Chondrocyte (in vitro differentiated cells): ENCODE measurements at regions not wholly inside any gene's neighbourhood (a gene's known extent, or its start where the extent isn't known, plus 50 kb on each side); places are given as distances from the start of the nearest gene placed in this dataset.

ENCODE experiments used
- DNase-seq: peaks from one replicate; pipeline ENCODE4 v3.0.0; 2021; ENCODE audit warnings: mixed read lengths, low spot score
- H3K27ac Mint-ChIP-seq: one replicate; pipeline ENCODE4 v1.8.0; 2021; ENCODE audit warnings: mild to moderate bottlenecking, moderate library complexity, mixed read lengths; ENCODE audit not compliant: unreplicated experiment
- H3K27me3 Mint-ChIP-seq: 2 replicates; pipeline ENCODE4 v1.8.0; 2021; ENCODE audit warnings: low read depth, mixed read lengths
- H3K36me3 Mint-ChIP-seq: 2 replicates; pipeline ENCODE4 v1.8.0; 2021; ENCODE audit warnings: low read depth, mixed read lengths
- H3K4me1 Mint-ChIP-seq: 2 replicates; pipeline ENCODE4 v1.8.0; 2021; ENCODE audit warnings: low read depth, mild to moderate bottlenecking, mixed read lengths
- H3K4me3 Mint-ChIP-seq: one replicate; pipeline ENCODE4 v1.8.0; 2021; ENCODE audit warnings: mild to moderate bottlenecking, moderate library complexity, mixed read lengths; ENCODE audit not compliant: unreplicated experiment
- H3K9me3 Mint-ChIP-seq: 2 replicates; pipeline ENCODE4 v1.8.0; 2021; ENCODE audit warnings: low read depth, mixed read lengths
- TF ChIP-seq, protein P1 (sequence below): fragments of 200-600 bp; sonication (generic); IDR thresholded peaks from 2 replicates; pipeline ENCODE4 v1.5.0; 2021; ENCODE audit warnings: antibody characterized with exemption, mild to moderate bottlenecking, moderate library complexity

DNA sequence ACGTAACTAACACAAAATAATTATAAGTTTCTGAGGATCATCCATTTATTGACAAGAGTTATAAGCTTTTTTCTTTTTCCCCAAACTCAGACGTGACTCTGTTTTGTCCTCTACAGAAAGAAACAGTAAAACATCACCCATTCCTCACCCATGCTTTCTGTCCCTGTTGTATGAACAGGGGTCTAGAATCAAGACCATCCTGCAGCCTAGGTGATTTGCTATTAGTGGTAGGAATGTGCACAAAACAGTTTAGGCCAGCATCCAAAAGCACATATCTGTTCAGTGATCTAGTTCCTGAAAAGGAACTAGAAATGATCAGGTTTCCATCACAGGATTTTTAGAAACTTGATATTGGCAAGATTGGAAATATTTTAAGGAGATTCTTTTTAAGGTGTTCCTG, 527.6 kb downstream of the SOX2 start:
- TF ChIP-seq, protein P1, sequence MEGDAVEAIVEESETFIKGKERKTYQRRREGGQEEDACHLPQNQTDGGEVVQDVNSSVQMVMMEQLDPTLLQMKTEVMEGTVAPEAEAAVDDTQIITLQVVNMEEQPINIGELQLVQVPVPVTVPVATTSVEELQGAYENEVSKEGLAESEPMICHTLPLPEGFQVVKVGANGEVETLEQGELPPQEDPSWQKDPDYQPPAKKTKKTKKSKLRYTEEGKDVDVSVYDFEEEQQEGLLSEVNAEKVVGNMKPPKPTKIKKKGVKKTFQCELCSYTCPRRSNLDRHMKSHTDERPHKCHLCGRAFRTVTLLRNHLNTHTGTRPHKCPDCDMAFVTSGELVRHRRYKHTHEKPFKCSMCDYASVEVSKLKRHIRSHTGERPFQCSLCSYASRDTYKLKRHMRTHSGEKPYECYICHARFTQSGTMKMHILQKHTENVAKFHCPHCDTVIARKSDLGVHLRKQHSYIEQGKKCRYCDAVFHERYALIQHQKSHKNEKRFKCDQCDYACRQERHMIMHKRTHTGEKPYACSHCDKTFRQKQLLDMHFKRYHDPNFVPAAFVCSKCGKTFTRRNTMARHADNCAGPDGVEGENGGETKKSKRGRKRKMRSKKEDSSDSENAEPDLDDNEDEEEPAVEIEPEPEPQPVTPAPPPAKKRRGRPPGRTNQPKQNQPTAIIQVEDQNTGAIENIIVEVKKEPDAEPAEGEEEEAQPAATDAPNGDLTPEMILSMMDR: peak; percentile 6
- Mint-ChIP-seq H3K36me3 (no peaks in the 10 kb centered on the region), H3K9me3 (no peaks in the 10 kb centered on the region), H3K4me1 (peaks cover 6% of the 10 kb centered on the region), H3K27me3 (peaks cover 1% of the 10 kb centered on the region), H3K4me3 (no peak overlapping the region), H3K27ac (no peak overlapping the region)
- DNase-seq: no peak

DNA sequence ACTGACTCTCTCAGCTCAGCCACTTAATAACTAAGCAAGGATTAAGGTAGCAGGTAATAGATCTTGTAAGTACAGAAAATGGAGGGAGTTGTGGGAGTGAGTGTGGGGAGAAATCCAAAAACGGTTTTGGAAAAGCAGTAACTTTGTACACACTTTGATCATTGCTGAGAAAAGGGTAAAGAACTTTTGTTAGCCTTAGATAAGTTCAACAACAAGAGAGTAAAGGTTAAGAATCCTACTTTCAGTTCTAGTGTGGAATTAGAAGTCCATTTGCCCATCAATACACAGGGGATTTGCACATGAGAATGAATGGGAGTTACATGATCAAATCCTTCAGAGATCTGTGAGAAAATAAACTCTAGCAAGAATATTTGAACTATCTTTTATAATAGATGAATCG, 528.7 kb downstream of the SOX2 start:
- Mint-ChIP-seq H3K27me3 (no peaks in the 10 kb centered on the region), H3K4me3 (no peak overlapping the region), H3K36me3 (no peaks in the 10 kb centered on the region), H3K27ac (no peak overlapping the region), H3K9me3 (no peaks in the 10 kb centered on the region), H3K4me1 (peaks cover 6% of the 10 kb centered on the region)
- no peak for DNase-seq
- TF ChIP-seq, protein P1: no peak

DNA sequence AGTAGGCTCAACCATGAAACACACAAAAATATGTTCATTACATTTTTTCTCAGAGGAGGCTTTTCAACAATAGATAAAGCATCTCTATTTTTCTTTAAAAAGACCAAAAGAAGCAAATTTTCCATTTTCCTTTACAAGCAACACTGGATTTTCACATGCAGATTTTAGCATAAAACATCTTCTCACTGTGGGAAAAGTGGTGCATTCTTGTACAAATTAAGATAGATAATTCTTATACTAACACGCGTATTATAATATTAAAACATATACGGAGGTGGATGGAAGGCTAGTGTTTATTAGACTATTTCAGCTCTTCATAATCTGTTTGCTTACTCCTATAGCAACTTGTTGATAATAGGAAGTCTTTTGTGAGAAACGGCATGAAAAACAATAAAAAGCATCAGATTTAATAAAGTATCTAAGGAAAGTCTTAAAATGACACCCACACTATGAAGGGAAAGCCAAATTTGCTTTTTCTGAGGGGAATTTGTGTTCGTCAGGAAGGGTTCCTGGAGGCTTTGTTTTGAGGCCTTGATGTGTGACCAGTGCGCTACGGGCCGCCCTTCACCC, 529.6 kb downstream of the SOX2 start:
- no peaks in the 10 kb centered on the region for H3K36me3 Mint-ChIP-seq
- no peak overlapping the region for H3K27ac Mint-ChIP-seq
- H3K9me3 Mint-ChIP-seq: no peaks in the 10 kb centered on the region
- DNase-seq: no peak
- TF ChIP-seq, protein P1: no peak
- H3K4me1 Mint-ChIP-seq: peaks cover 6% of the 10 kb centered on the region
- H3K27me3 Mint-ChIP-seq: no peaks in the 10 kb centered on the region
- no peak overlapping the region for H3K4me3 Mint-ChIP-seq

DNA sequence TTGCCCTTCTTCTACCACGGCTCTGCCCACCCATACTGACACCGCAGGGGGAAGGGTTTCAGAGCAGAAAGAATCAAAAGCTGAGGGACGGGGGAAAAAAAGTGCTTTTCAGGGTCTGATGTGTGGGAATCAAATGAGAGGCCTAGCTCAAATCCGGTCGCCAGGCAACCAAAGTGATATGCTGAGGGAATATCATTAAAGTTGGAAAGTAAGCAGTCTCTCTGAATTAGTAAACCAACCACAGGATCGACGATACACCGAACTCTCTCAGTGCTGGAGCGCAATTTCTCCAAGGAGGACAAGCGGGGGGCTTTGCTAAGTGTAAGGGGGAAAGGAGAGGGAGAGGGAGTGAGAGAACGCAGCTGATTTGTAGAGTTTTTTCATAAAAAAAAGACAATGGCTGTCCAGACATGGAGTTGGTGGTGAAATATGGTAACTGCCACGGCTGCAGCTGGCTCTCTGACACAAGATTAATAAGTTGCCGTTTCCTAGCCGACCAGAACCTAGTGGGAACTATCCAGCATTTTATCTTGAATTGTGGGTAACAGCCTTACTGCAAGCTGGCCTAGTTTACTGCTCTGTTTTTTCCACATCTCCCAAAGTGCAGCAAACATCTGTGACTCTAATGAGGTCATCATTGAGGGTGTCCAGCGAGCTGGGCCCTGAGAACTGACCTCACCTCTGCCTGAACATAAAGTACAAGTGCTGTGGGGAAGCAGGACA, 530.2 kb downstream of the SOX2 start:
- H3K27me3 Mint-ChIP-seq: no peaks in the 10 kb centered on the region
- no peak overlapping the region for H3K27ac Mint-ChIP-seq
- DNase-seq: no peak
- peaks cover 6% of the 10 kb centered on the region for H3K4me1 Mint-ChIP-seq
- no peak overlapping the region for H3K4me3 Mint-ChIP-seq
- no peaks in the 10 kb centered on the region for H3K36me3 Mint-ChIP-seq
- no peaks in the 10 kb centered on the region for H3K9me3 Mint-ChIP-seq
- TF ChIP-seq, protein P1: no peak

DNA sequence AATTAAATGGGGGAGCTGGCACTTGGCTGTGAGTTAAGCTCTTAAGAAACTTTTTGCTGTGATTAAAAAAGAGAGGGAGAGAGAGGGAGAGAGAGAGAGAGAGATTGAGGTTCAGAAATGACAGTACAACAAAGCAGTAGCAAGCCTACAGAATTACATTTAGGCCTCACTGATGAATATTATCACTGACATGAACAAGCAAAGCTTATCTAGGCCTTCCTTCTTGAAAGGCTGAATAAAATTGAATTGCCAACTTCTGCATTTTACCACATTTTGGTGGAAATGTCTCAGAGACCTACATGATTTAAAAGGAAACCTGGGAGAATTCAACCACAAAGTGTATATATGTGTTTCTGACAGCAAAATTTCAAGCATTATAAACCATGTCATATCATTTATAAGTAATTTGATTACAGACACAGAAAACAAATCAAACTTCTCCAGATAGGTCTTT, 530.8 kb downstream of the SOX2 start:
- TF ChIP-seq, protein P1: no peak
- Mint-ChIP-seq H3K27ac (no peak overlapping the region), H3K4me3 (no peak overlapping the region), H3K9me3 (no peaks in the 10 kb centered on the region), H3K4me1 (peaks cover 6% of the 10 kb centered on the region), H3K27me3 (no peaks in the 10 kb centered on the region), H3K36me3 (no peaks in the 10 kb centered on the region)
- no peak for DNase-seq
